ENCODE measurements at regions not wholly inside any gene's neighbourhood (a gene's known extent, or its start where the extent isn't known, plus 50 kb on each side); places are given as distances from the start of the nearest gene placed in this dataset.

DNA sequence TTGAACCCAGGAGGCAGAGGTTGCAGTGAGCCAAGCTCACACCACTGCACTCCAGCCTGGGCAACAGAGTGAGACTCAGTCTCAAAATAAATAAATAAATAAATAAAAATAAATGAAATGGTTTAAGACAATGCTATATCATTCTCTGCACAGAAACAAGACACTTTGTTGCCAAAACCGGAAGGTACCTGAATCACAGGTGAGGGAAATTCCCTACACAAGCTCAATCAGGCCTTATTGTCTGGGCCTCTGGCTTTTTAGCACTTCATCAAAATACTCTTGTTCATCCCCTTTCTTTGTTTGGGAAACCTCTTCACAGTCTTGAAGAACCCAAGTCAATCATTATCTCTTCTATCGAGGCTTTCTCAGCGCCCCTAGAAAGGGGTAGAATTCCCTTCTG, 166.1 kb upstream of the NPSR1 start:
- TF ChIP-seq, protein P1, sequence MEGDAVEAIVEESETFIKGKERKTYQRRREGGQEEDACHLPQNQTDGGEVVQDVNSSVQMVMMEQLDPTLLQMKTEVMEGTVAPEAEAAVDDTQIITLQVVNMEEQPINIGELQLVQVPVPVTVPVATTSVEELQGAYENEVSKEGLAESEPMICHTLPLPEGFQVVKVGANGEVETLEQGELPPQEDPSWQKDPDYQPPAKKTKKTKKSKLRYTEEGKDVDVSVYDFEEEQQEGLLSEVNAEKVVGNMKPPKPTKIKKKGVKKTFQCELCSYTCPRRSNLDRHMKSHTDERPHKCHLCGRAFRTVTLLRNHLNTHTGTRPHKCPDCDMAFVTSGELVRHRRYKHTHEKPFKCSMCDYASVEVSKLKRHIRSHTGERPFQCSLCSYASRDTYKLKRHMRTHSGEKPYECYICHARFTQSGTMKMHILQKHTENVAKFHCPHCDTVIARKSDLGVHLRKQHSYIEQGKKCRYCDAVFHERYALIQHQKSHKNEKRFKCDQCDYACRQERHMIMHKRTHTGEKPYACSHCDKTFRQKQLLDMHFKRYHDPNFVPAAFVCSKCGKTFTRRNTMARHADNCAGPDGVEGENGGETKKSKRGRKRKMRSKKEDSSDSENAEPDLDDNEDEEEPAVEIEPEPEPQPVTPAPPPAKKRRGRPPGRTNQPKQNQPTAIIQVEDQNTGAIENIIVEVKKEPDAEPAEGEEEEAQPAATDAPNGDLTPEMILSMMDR (IDR thresholded peaks at IDR 0.05): no peak

GRCh38 chr7:34493752-34494151, 164.3 kb upstream of the NPSR1 start:
- TF ChIP-seq, protein P1 (IDR thresholded peaks at IDR 0.05): no peak

- TF ChIP-seq, protein P1 (IDR thresholded peaks at IDR 0.05): 0 out of 2 replicates have a peak, but pooled peaks have one; percentile 6
These were observed 160.8 kb upstream of the NPSR1 start for GRCh38 chr7:34497153-34497777.

GRCh38 chr7:34501156-34501555, 156.9 kb upstream of the NPSR1 start:
- TF ChIP-seq, protein P1 (IDR thresholded peaks at IDR 0.05): no peak

- TF ChIP-seq, protein P1 (IDR thresholded peaks at IDR 0.05): no peak
These were observed 150.8 kb upstream of the NPSR1 start for GRCh38 chr7:34507191-34507590.

GRCh38 chr7:34523226-34523918, 134.6 kb upstream of the NPSR1 start:
- TF ChIP-seq, protein P1 (IDR thresholded peaks at IDR 0.05): no peak

DNA sequence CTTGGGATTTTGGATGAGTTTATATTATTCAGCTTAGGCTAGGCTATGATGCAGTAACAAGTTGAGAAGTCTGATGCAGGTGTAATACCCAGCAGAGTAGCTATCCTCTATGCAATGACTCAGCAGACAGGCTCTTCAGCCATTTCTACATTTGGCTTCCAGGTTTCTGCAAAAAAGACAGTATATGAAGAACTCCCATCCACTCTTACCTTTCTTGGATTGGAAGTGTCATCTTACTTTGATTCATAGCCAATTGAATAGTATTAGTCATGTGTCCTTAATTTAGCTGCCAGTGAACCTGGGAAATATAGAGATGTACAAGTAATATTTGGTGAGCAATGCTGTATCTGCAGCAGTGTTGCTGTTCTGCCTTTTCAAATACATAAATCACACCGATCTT, 127.8 kb upstream of the NPSR1 start:
- TF ChIP-seq, protein P1 (IDR thresholded peaks at IDR 0.05): no peak
